Chondrocyte (in vitro differentiated cells): ENCODE measurements at regions not wholly inside any gene's neighbourhood (a gene's known extent, or its start where the extent isn't known, plus 50 kb on each side); places are given as distances from the start of the nearest gene placed in this dataset.
"Not testable (repeated sequence)": the region's sequence is repeated elsewhere in the genome, so short reads cannot be mapped to it uniquely, and the experiment has no call there.

Experiments used
- DNase-seq: peaks from one replicate; pipeline ENCODE4 v3.0.0; 2021; ENCODE audit warnings: mixed read lengths, low spot score
- H3K27ac Mint-ChIP-seq: one replicate; pipeline ENCODE4 v1.8.0; 2021; ENCODE audit warnings: mild to moderate bottlenecking, moderate library complexity, mixed read lengths; ENCODE audit not compliant: unreplicated experiment
- H3K27me3 Mint-ChIP-seq: 2 replicates; pipeline ENCODE4 v1.8.0; 2021; ENCODE audit warnings: low read depth, mixed read lengths
- H3K36me3 Mint-ChIP-seq: 2 replicates; pipeline ENCODE4 v1.8.0; 2021; ENCODE audit warnings: low read depth, mixed read lengths
- H3K4me1 Mint-ChIP-seq: 2 replicates; pipeline ENCODE4 v1.8.0; 2021; ENCODE audit warnings: low read depth, mild to moderate bottlenecking, mixed read lengths
- H3K4me3 Mint-ChIP-seq: one replicate; pipeline ENCODE4 v1.8.0; 2021; ENCODE audit warnings: mild to moderate bottlenecking, moderate library complexity, mixed read lengths; ENCODE audit not compliant: unreplicated experiment
- H3K9me3 Mint-ChIP-seq: 2 replicates; pipeline ENCODE4 v1.8.0; 2021; ENCODE audit warnings: low read depth, mixed read lengths
- CTCF ChIP-seq: fragments of 200-600 bp; sonication (generic); IDR thresholded peaks from 2 replicates; pipeline ENCODE4 v1.5.0; 2021; ENCODE audit warnings: antibody characterized with exemption, mild to moderate bottlenecking, moderate library complexity

DNA sequence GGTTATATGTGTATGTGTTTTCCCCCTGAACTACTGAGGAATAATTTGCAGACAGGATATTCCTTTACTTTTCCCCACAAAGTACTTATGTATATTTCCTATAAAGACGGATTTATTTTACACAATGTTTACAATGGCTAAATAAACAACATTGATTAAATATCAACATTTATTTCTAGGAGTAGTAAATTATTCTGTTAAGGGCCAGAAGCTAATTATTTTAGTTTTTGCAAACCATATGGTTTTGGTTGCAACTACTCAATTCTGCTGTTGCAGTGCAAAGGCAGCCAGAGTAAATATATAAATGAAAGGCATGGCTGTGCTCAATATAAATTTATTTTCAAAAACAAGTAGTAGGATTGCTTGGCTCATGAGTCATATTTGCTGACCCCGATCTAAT lies 907.1 kb upstream of the MBL2 start:
- Mint-ChIP-seq H3K36me3 (no peaks in the 10 kb centered on the region), H3K4me3 (no peak overlapping the region), H3K27me3 (peaks cover under 1% of the 10 kb centered on the region), H3K9me3 (no peaks in the 10 kb centered on the region), H3K27ac (no peak overlapping the region), H3K4me1 (no peaks in the 10 kb centered on the region)
- no peak for DNase-seq
- no peak for TF ChIP-seq CTCF

DNA sequence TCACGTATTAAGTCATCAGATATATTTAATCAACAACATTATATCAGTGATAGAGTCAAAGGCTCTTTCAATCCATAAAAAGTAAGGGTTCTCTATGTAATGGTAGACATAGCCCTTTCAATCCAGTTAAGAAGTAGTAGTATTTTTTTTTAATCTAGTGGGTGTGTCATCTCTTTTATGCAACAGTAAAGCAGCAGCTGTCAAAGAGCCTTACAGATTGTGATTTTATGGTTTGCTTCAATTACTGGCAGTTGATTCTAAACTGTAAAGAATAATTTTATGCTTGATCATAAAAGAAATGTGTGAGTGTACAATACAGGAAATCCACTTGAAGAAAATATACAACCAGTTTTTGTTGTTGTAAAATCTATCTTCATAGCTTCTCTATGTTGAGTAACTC lies 902.6 kb upstream of the MBL2 start:
- no peak for TF ChIP-seq CTCF
- no peak overlapping the region for H3K4me3 Mint-ChIP-seq
- H3K36me3 Mint-ChIP-seq: no peaks in the 10 kb centered on the region
- no peak for DNase-seq
- H3K27ac Mint-ChIP-seq: no peak overlapping the region
- H3K4me1 Mint-ChIP-seq: no peaks in the 10 kb centered on the region
- peaks cover 1% of the 10 kb centered on the region for H3K27me3 Mint-ChIP-seq
- peaks cover 6% of the 10 kb centered on the region for H3K9me3 Mint-ChIP-seq

DNA sequence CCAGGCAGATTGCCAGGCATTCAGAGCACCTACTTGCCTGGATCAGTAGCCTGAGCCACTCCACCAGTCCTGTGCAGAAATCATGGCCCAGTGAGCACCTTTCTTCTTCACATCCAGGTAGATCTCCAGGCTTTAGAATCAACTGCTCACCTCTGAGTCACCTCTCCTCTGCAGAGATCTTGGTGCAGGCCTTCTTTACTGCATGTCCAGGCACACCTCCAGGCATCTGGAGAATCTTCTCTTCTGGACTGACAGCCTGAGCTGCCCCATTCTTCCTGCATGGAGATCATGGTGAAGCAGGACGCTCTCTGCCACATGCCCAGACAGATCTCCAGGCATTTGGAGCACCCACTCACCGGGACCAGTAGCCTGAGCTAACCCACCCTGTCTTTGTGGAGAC lies 894.5 kb upstream of the MBL2 start:
- no peak overlapping the region for H3K4me3 Mint-ChIP-seq
- peak; percentile 42 for DNase-seq
- no peaks in the 10 kb centered on the region for H3K27me3 Mint-ChIP-seq
- TF ChIP-seq CTCF: no peak
- no peak overlapping the region for H3K27ac Mint-ChIP-seq
- peaks cover 40% of the 10 kb centered on the region for H3K9me3 Mint-ChIP-seq
- H3K4me1 Mint-ChIP-seq: peaks cover 8% of the 10 kb centered on the region
- no peaks in the 10 kb centered on the region for H3K36me3 Mint-ChIP-seq

DNA sequence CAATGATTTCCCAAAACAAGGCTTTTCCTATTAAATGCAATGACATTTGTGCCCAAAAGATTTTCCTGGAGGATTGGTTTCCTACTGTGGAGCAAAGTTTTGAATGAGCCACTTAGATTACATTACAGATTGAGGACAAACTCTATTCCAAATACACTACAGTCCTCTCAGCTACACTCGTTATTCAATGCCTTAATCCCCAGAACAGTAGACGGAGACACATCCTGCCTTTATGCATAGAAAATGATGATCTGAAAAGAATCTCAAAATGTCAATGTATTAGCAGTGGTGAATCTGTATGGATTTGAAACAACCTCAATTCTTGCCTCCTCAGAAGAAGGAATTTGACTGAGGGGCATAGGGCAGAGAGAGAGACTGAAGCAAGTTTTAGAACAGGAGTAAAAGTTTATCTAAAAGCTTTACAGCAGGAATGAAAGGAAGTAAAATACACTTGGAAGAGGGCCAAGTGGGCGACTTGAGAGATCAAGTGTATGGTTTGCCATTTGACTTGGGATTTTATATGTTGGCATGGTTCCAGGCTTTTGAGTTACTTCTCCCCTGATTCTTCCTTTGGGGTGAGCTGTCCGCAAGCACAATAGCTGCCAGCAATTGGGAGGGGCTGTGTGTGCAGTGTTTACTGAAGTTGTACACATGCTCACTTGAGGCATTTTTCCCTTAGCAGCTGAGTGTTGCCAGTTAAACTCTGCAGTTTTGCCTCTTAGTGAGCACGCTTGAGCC lies 891.9 kb upstream of the MBL2 start:
- Mint-ChIP-seq H3K27me3 (no peaks in the 10 kb centered on the region), H3K4me1 (peaks cover 8% of the 10 kb centered on the region), H3K27ac (no peak overlapping the region), H3K36me3 (no peaks in the 10 kb centered on the region), H3K9me3 (peaks cover 27% of the 10 kb centered on the region), H3K4me3 (no peak overlapping the region)
- no peak for TF ChIP-seq CTCF
- DNase-seq: no peak

GRCh38 chr10:53650794-53651193 lies 878.2 kb upstream of the MBL2 start:
- no peak for TF ChIP-seq CTCF
- H3K36me3 Mint-ChIP-seq: no peaks in the 10 kb centered on the region
- no peak overlapping the region for H3K4me3 Mint-ChIP-seq
- no peaks in the 10 kb centered on the region for H3K27me3 Mint-ChIP-seq
- H3K4me1 Mint-ChIP-seq: no peaks in the 10 kb centered on the region
- no peak for DNase-seq
- no peak overlapping the region for H3K27ac Mint-ChIP-seq
- no peaks in the 10 kb centered on the region for H3K9me3 Mint-ChIP-seq

DNA sequence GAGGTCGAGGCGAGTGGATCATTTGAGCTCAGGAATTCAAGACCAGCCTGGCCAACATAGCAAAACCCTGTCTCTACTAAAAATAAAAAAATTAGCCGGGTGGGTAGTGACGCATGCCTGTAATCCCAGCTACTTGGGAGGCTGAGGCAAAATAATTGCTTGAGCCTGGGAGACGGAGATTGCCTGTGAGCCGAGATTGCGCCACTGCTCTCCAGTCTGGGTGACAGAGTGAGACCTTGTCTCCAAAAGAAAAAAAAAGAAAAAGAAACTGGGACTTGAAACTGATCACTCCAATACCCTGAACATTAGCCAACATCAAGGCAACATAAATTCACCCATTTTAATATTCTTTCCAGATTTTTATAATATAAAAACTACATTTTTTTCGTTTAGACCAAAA lies 874.6 kb upstream of the MBL2 start:
- H3K9me3 Mint-ChIP-seq, H3K27me3 Mint-ChIP-seq, DNase-seq, H3K4me3 Mint-ChIP-seq, H3K4me1 Mint-ChIP-seq, H3K36me3 Mint-ChIP-seq, H3K27ac Mint-ChIP-seq: not testable (repeated sequence)
